ENCODE measurements at regions not wholly inside any gene's neighbourhood (a gene's known extent, or its start where the extent isn't known, plus 50 kb on each side); places are given as distances from the start of the nearest gene placed in this dataset.

- DNase-seq (ENCODE audit: low read depth) (no peak), FAIRE-seq (no peak)
- no peak for TF ChIP-seq CTCF (IDR thresholded peaks at IDR 0.05; ENCODE audit: insufficient read depth, low read length, severe bottlenecking)
- Histone ChIP-seq H3K36me3 (ENCODE audit: control insufficient read depth, insufficient read depth, low read length) (no peaks in the 10 kb centered on the region), H3K27me3 (ENCODE audit: control insufficient read depth, insufficient read depth, low read length) (no peaks in the 10 kb centered on the region), H3K4me3 (ENCODE audit: low read depth, low read length) (no peak overlapping the region)
These were observed 186.5 kb upstream of the SLC7A11 start for GRCh38 chr4:138428611-138429010.

DNA sequence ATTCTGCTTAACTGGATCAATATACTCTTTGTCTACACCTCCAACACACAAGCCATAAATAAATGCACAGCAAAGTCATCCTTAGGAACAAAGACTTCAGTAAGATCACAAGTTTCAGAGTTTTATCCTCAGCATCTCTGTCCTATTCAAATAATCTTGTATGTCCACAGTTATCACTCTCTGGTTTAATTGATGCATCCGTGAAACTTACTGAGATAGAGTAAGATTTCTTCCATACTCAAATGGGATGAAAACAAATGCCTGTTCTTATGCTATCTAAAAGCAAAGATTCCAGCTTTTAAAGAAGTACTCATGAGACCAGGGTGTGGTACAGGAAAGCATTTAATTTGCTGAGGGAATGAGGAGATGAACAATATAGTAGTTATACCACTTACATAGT, 184.6 kb upstream of the SLC7A11 start:
- no peak for TF ChIP-seq CTCF (IDR thresholded peaks at IDR 0.05; ENCODE audit: insufficient read depth, low read length, severe bottlenecking)
- no peaks in the 10 kb centered on the region for H3K27me3 ChIP-seq (ENCODE audit: control insufficient read depth, insufficient read depth, low read length)
- DNase-seq (ENCODE audit: low read depth) (no peak), FAIRE-seq (no peak)
- H3K36me3 ChIP-seq (ENCODE audit: control insufficient read depth, insufficient read depth, low read length): no peaks in the 10 kb centered on the region
- no peak overlapping the region for H3K4me3 ChIP-seq (ENCODE audit: low read depth, low read length)

GRCh38 chr4:138420471-138420870, 178.3 kb upstream of the SLC7A11 start:
- Histone ChIP-seq H3K27me3 (ENCODE audit: control insufficient read depth, insufficient read depth, low read length) (no peaks in the 10 kb centered on the region), H3K36me3 (ENCODE audit: control insufficient read depth, insufficient read depth, low read length) (no peaks in the 10 kb centered on the region), H3K4me3 (ENCODE audit: low read depth, low read length) (no peak overlapping the region)
- FAIRE-seq: no peak
- TF ChIP-seq CTCF (IDR thresholded peaks at IDR 0.05; ENCODE audit: insufficient read depth, low read length, severe bottlenecking): no peak
- DNase-seq (ENCODE audit: low read depth): no peak

GRCh38 chr4:138414202-138414601, 172.1 kb upstream of the SLC7A11 start:
- Histone ChIP-seq H3K27me3 (ENCODE audit: control insufficient read depth, insufficient read depth, low read length) (no peaks in the 10 kb centered on the region), H3K36me3 (ENCODE audit: control insufficient read depth, insufficient read depth, low read length) (no peaks in the 10 kb centered on the region), H3K4me3 (ENCODE audit: low read depth, low read length) (no peak overlapping the region)
- DNase-seq (ENCODE audit: low read depth) (no peak), FAIRE-seq (no peak)
- no peak for TF ChIP-seq CTCF (IDR thresholded peaks at IDR 0.05; ENCODE audit: insufficient read depth, low read length, severe bottlenecking)

DNA sequence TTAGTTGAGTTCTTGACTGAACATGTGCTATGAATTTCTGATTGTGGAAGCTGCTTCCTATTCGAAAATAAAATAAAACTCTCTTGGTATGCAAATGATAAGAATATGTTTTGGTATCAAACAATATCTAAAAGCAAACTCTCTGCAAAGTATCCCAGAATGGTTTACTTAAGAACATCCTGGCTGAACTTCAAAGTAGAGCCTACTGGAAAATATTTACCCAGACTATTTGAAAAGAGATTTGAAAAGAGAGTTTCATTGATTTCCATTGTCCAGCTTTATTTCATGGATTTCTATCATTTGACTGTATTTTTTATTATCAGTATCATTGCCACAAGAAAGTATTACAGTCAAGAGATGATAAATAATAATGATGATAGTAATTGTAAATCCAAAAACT, 171.1 kb upstream of the SLC7A11 start:
- Histone ChIP-seq H3K27me3 (ENCODE audit: control insufficient read depth, insufficient read depth, low read length) (no peaks in the 10 kb centered on the region), H3K4me3 (ENCODE audit: low read depth, low read length) (no peak overlapping the region), H3K36me3 (ENCODE audit: control insufficient read depth, insufficient read depth, low read length) (no peaks in the 10 kb centered on the region)
- no peak for DNase-seq (ENCODE audit: low read depth)
- FAIRE-seq: no peak
- no peak for TF ChIP-seq CTCF (IDR thresholded peaks at IDR 0.05; ENCODE audit: insufficient read depth, low read length, severe bottlenecking)

DNA sequence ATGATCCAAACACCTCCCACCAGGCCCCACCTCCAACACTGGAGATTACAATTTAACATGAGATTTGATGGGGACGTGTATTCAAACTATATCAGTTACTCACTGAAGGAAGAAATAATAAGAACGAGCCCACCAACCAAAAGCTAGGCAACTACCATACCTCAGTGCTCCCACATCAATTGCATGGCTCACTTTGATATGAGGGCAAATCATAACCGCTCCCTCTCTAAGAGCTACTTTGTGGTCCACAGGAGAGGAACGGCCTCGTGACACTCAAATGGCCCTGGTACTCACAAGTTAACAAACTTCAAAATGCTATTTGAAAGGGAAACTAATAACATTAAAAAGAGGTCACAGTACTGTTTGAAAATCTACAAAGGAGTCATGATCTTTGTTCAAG, 170.7 kb upstream of the SLC7A11 start:
- no peak for FAIRE-seq
- no peak for DNase-seq (ENCODE audit: low read depth)
- no peak for TF ChIP-seq CTCF (IDR thresholded peaks at IDR 0.05; ENCODE audit: insufficient read depth, low read length, severe bottlenecking)
- Histone ChIP-seq H3K27me3 (ENCODE audit: control insufficient read depth, insufficient read depth, low read length) (no peaks in the 10 kb centered on the region), H3K36me3 (ENCODE audit: control insufficient read depth, insufficient read depth, low read length) (no peaks in the 10 kb centered on the region), H3K4me3 (ENCODE audit: low read depth, low read length) (no peak overlapping the region)
